Heart right ventricle (tissue), 16 donors: ENCODE measurements at regions not wholly inside any gene's neighbourhood (a gene's known extent, or its start where the extent isn't known, plus 50 kb on each side); places are given as distances from the start of the nearest gene placed in this dataset.

Source experiments
- ATAC-seq, 8 donors: fragments of 200-7000 bp; cut with Tn5 transposase; one replicate each; pipeline ENCODE4 v1.9.1; 2020; ENCODE audit warnings: mild to moderate bottlenecking in 8 of 8, moderate library complexity in 8 of 8, moderate number of reproducible peaks in 1 of 8
- DNase-seq, 2 donors: peaks; one replicate each; pipeline ENCODE4 v3.0.0-alpha.2; 2020
- H3K27ac ChIP-seq, 10 donors: fragments of 200-600 bp; sonication (generic) in 2 of 10; one replicate each; pipeline versions ENCODE4 v1.5.0 to v1.8.0; 2020 to 2022; ENCODE audit warnings: mild to moderate bottlenecking in 3 of 10
- H3K27me3 ChIP-seq, 7 donors: fragments of 200-600 bp; one replicate each; pipeline ENCODE4 v1.8.0; 2021 to 2022; ENCODE audit warnings: mild to moderate bottlenecking in 2 of 7
- H3K36me3 ChIP-seq, 9 donors: fragments of 200-600 bp; sonication (generic) in 1 of 9; one replicate each; pipeline versions ENCODE4 v1.5.0 to v1.8.0; 2020 to 2022; ENCODE audit warnings: mild to moderate bottlenecking in 2 of 9
- H3K4me1 ChIP-seq, 9 donors: fragments of 200-600 bp; sonication (generic) in 1 of 9; one replicate each; pipeline versions ENCODE4 v1.5.0 to v1.8.0; 2020 to 2022; ENCODE audit warnings: mild to moderate bottlenecking in 4 of 9
- H3K4me3 ChIP-seq, 10 donors: fragments of 200-600 bp; sonication (generic) in 2 of 10; one replicate each; pipeline versions ENCODE4 v1.5.0 to v1.8.0; 2020 to 2022; ENCODE audit warnings: mild to moderate bottlenecking in 7 of 10, moderate library complexity in 2 of 10
- H3K9me3 ChIP-seq, 11 donors: fragments of 200-600 bp in 10 of 11; sonication (generic) in 2 of 11; one replicate each; pipeline versions ENCODE4 v1.5.0 to v1.8.0; 2013 to 2022; ENCODE audit warnings: mild to moderate bottlenecking in 2 of 11, control low read depth in 1 of 11, moderate library complexity in 1 of 11
- WGBS, 2 donors: extraction: QIAGEN DNeasy Blood & Tissue Kit; methylation state at CpG; one replicate each; pipeline ENCODE4 v1.1.7; 2013; ENCODE audit warnings: inconsistent platforms in 1 of 2; 5-methylcytosine and 5-hydroxymethylcytosine counted together
- intact Hi-C, 10 donors: fragments of 100-400 bp; cut with DNase I; formaldehyde crosslinking; loops; one replicate each; pipeline versions ENCODE4 v1.11.1 to v1.14.2; 2022
- TF ChIP-seq, protein P1 (sequence below), 9 donors: fragments of 200-600 bp; sonication (generic) in 2 of 9; IDR thresholded peaks; one replicate each; pipeline versions ENCODE4 v1.5.0 to v1.8.0; 2021 to 2022; ENCODE audit warnings: antibody characterized with exemption in 9 of 9, mild to moderate bottlenecking in 5 of 9, moderate library complexity in 1 of 9
- donor health status: Arrhythmogenic right ventricular cardiomyopathy.
- donor health status: ischemic (EF 13 %, LVEDD 7.1; RV severe dilation, severe dysfunction).
- donor health status: healthy with polysubstance abuse.
- donor health status: DM: no; HTN: yes; CAD: no.
- donor health status: DM: no; HTN: no; CAD: no.
- donor health status: ischemic (EF 25% LVEDD 6.9; RV normal size, moderate dysfunction).
- donor health status: ischemic (EF 25% LVEDD 5.7; RV mildly dilated, moderate dysfunction).
- donor health status: healthy.
- donor health status: DM: yes; HTN: yes; CAD: no.
- donor health status: Ischemic cardiomyopathy.
- donor health status: ischemic (EF 35%, LVEDD 5.7; RV mildly dilated, moderate dysfunction).
- donor health status: nonischemic (EF 11% LVEDD 7.7; RV severe dilation, severe dysfunction).
- donor health status: DM: yes; HTN: yes; CAD: no.
- donor health status: PGD.
- donor health status: ischemic (EF 29% LVEDD 5.4; RV normal size, mild dysfunction).
- donor health status: nonischemic (EF 23%, LVEDD 6.1; RV moderate dilation, normal function).

DNA sequence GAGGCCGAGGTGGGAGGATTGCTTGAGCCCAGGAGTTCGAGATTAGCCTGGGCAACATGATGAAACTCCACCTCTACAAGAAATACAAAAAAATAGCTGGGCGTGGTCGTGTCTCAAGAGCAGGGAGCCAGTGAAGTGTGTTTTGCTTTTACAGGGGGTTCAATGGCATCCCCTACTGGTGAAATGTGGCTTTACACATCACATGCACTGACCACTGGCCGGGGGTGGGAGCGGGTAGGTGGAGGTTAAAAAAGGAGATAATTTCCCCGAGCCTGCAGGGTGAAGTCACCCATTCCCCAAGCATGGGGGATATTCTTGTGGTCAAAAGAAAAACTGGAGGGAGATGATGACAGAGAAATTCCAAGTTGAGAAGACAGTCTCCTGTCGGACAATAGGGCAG lies 63.6 kb upstream of the PWP1 start:
- DNase-seq (no peak), ATAC-seq (no peak)
- Histone ChIP-seq H3K27me3 (peaks cover 0 to 33% (median 3%) of the 10 kb centered on the region in 7 donors), H3K4me3 (no peak overlapping the region), H3K9me3 (peaks cover 0 to 16% (median 7%) of the 10 kb centered on the region in 11 donors), H3K4me1 (no peaks in the 10 kb centered on the region), H3K27ac (no peak overlapping the region), H3K36me3 (no peaks in the 10 kb centered on the region)
- TF ChIP-seq, protein P1, sequence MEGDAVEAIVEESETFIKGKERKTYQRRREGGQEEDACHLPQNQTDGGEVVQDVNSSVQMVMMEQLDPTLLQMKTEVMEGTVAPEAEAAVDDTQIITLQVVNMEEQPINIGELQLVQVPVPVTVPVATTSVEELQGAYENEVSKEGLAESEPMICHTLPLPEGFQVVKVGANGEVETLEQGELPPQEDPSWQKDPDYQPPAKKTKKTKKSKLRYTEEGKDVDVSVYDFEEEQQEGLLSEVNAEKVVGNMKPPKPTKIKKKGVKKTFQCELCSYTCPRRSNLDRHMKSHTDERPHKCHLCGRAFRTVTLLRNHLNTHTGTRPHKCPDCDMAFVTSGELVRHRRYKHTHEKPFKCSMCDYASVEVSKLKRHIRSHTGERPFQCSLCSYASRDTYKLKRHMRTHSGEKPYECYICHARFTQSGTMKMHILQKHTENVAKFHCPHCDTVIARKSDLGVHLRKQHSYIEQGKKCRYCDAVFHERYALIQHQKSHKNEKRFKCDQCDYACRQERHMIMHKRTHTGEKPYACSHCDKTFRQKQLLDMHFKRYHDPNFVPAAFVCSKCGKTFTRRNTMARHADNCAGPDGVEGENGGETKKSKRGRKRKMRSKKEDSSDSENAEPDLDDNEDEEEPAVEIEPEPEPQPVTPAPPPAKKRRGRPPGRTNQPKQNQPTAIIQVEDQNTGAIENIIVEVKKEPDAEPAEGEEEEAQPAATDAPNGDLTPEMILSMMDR (IDR thresholded peaks at IDR 0.05), result peak in 7 of 9 donors; percentile 13 to 50 (median 38)
- 46 to 50% methylated on average over 8 of the region's 8 CpGs for WGBS, 2 donors
- intact Hi-C loops, result no loop called here

DNA sequence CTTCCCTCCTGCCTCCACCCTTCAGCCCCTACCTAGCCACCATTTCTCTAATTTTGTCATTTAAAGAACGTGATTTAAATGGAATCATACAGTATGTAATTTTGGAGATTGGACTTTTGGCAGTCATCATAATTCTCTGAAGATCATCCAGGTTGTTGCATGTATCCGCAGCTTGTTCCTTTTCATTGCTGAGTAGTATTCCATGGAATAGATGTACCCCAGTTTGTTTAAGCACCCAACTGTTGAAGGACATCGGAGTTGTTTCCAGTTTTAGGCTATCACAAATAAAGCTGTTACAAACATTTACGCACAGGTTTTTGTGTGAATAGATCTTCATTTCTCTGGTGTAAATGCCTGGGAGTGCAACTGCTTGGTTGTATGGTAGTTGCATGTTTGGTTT lies 61.1 kb upstream of the PWP1 start:
- Histone ChIP-seq H3K4me1 (no peaks in the 10 kb centered on the region), H3K9me3 (peaks cover 0 to 16% (median 7%) of the 10 kb centered on the region in 11 donors), H3K36me3 (no peaks in the 10 kb centered on the region), H3K27me3 (peaks cover 0 to 21% (median 0%) of the 10 kb centered on the region in 7 donors), H3K4me3 (no peak overlapping the region), H3K27ac (no peak overlapping the region)
- TF ChIP-seq, protein P1 (IDR thresholded peaks at IDR 0.05), result no peak
- WGBS, 2 donors, result 98% methylated on average over 4 of the region's 4 CpGs
- ATAC-seq (no peak), DNase-seq (no peak)
- intact Hi-C loops, result no loop called here

DNA sequence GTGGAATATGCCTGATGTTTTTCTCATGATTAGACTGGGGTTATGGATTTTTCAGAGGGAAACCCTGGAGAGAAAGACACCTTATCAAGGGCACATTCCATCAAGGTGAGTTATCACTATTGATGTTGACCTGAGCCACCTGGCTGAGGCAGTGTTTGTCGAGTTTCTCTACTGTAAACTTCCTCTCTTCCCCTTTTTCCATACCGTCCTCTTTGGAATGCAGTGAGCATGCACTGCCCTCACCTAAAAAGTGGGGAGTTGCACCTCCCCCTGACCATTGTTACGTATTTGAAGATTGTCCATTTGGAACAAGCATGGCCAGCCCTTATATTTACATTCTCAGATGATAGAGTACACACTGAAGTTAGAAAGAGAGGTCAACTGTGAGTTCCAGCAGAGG lies 53.9 kb upstream of the PWP1 start:
- no peak for ATAC-seq
- intact Hi-C loops, result no loop called here

DNA sequence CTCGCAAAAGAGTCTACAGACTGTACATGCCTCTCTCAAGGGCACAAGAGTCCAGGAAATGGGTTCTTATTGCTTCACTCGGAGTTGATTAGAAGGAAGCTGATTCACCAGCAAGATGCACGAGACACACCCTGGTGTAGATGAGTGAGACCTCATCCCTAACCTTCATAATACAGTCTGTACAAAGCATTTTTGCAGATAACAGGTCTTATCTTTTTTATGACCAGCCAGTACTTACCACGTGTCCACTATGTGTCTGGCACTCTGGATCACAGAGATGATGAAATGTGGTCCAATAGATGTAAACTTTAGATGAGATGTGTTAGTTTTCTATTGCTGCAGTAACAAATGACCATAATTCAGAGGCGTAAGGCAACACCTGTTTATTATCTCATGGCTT lies 53.4 kb upstream of the PWP1 start:
- H3K27ac ChIP-seq, result no peak overlapping the region
- 77 to 79% methylated on average over 5 of the region's 5 CpGs for WGBS, 2 donors
- H3K4me3 ChIP-seq, result no peak overlapping the region
- peaks cover 0 to 10% (median 0%) of the 10 kb centered on the region in 11 donors for H3K9me3 ChIP-seq
- ATAC-seq (no peak), DNase-seq (no peak)
- H3K27me3 ChIP-seq, result peaks cover 0 to 4% (median 0%) of the 10 kb centered on the region in 7 donors
- intact Hi-C loops, result no loop called here
- TF ChIP-seq, protein P1 (IDR thresholded peaks at IDR 0.05), result no peak
- no peaks in the 10 kb centered on the region for H3K4me1 ChIP-seq
- no peaks in the 10 kb centered on the region for H3K36me3 ChIP-seq

More for the DNA sequence above, 53.9 kb upstream of the PWP1 start:
- DNase-seq, result no peak
- Histone ChIP-seq H3K4me3 (no peak overlapping the region), H3K27ac (no peak overlapping the region), H3K4me1 (no peaks in the 10 kb centered on the region), H3K9me3 (peaks cover 0 to 10% (median 0%) of the 10 kb centered on the region in 11 donors), H3K36me3 (no peaks in the 10 kb centered on the region), H3K27me3 (peaks cover 0 to 2% (median 0%) of the 10 kb centered on the region in 7 donors)
- TF ChIP-seq, protein P1 (IDR thresholded peaks at IDR 0.05), result no peak
- 60 to 67% methylated on average over 3 of the region's 3 CpGs for WGBS, 2 donors
